ENCODE measurements at regions not wholly inside any gene's neighbourhood (a gene's known extent, or its start where the extent isn't known, plus 50 kb on each side); places are given as distances from the start of the nearest gene placed in this dataset.

- TF ChIP-seq ETS1 (conservative IDR thresholded peaks at IDR 0.05; ENCODE audit: control insufficient read depth, low read depth, low read length) (no peak), KLF1 (tag; IDR thresholded peaks at IDR 0.05) (no peak), POLR2B (IDR thresholded peaks at IDR 0.05; ENCODE audit: low read depth, partially characterized antibody) (no peak), PHB (CRISPR knock-in tag; IDR thresholded peaks at IDR 0.05) (no peak), CHD7 (IDR thresholded peaks at IDR 0.05; ENCODE audit: low read depth, low read length) (no peak), ZNF76 (CRISPR knock-in tag; IDR thresholded peaks at IDR 0.05; ENCODE audit: borderline replicate concordance) (no peak), ATF4 (CRISPR knock-in tag; IDR thresholded peaks at IDR 0.05) (no peak), TAF15 (IDR thresholded peaks at IDR 0.05; ENCODE audit: low read depth, low read length) (no peak)
These were observed 104.3 kb upstream of the PTPRT start (continued) for GRCh38 chr20:43294031-43294430.
